ENCODE measurements at regions not wholly inside any gene's neighbourhood (a gene's known extent, or its start where the extent isn't known, plus 50 kb on each side); places are given as distances from the start of the nearest gene placed in this dataset.
"Not testable (repeated sequence)": the region's sequence is repeated elsewhere in the genome, so short reads cannot be mapped to it uniquely, and the experiment has no call there.

DNA sequence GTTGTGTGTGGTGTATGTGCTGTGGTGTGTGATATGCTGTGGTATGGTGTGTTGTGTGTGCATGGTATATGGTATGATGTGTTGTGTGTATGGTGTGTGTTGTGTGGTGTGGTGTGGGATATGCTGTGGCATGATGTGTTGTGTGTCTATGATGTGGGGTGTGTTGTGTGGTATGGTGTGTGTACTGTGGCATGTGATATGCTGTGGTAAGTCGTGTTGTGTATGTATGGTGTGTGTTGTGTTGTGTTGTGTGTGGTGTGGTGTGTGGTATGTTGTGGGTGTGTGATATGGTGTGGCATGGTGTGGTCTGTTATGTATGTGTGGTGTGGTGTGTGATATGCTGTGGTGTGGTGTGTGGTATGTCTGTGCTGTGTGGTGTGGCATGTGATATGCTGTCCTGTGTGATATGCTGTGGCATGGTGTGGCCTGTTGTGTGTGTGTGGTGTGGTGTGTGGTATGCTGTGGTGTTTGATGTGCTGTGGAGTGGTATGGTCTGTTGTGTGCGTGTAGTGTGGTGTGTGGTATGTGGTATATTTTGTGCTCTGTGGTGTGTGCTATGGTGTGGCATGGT, 318.0 kb downstream of the PTPRU start:
- TF ChIP-seq POLR2AphosphoS5 (IDR thresholded peaks at IDR 0.05) (no peak), POLR2A (IDR thresholded peaks at IDR 0.05) (no peak)
- TF ChIP-seq, protein P1, sequence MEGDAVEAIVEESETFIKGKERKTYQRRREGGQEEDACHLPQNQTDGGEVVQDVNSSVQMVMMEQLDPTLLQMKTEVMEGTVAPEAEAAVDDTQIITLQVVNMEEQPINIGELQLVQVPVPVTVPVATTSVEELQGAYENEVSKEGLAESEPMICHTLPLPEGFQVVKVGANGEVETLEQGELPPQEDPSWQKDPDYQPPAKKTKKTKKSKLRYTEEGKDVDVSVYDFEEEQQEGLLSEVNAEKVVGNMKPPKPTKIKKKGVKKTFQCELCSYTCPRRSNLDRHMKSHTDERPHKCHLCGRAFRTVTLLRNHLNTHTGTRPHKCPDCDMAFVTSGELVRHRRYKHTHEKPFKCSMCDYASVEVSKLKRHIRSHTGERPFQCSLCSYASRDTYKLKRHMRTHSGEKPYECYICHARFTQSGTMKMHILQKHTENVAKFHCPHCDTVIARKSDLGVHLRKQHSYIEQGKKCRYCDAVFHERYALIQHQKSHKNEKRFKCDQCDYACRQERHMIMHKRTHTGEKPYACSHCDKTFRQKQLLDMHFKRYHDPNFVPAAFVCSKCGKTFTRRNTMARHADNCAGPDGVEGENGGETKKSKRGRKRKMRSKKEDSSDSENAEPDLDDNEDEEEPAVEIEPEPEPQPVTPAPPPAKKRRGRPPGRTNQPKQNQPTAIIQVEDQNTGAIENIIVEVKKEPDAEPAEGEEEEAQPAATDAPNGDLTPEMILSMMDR (IDR thresholded peaks at IDR 0.05) = no peak
- intact Hi-C loops (cut with DNase I; ENCODE audit: low total_unique reads) = no loop called here
- H3K27me3 ChIP-seq = peaks cover 0 to 3% of the 10 kb centered on the region in 2 donors

GRCh38 chr1:29551123-29551936, 315.0 kb downstream of the PTPRU start:
- no peak for DNase-seq (ENCODE audit: low spot score in 2 of 2)
- Histone ChIP-seq H3K4me3 (no peak overlapping the region), H3K9me3 (no peaks in the 10 kb centered on the region), H3K27ac (no peak overlapping the region), H3K27me3 (peaks cover 0 to 3% of the 10 kb centered on the region in 2 donors), H3K36me3 (no peaks in the 10 kb centered on the region), H3K4me1 (no peaks in the 10 kb centered on the region)
- TF ChIP-seq, protein P1 (IDR thresholded peaks at IDR 0.05) = no peak
- no peak for TF ChIP-seq POLR2A (IDR thresholded peaks at IDR 0.05)
- TF ChIP-seq POLR2AphosphoS5 (IDR thresholded peaks at IDR 0.05) = no peak
- intact Hi-C loops (cut with DNase I; ENCODE audit: low total_unique reads) = no loop called here

More for the DNA sequence above, 318.0 kb downstream of the PTPRU start:
- Histone ChIP-seq H3K4me3 (no peak overlapping the region), H3K36me3 (no peaks in the 10 kb centered on the region), H3K9me3 (no peaks in the 10 kb centered on the region), H3K27ac (no peak overlapping the region), H3K4me1 (no peaks in the 10 kb centered on the region)
- no peak for DNase-seq (ENCODE audit: low spot score in 2 of 2)

GRCh38 chr1:29550119-29550841, 314.0 kb downstream of the PTPRU start:
- Histone ChIP-seq H3K27me3 (peaks cover 0 to 3% of the 10 kb centered on the region in 2 donors), H3K9me3 (no peaks in the 10 kb centered on the region), H3K36me3 (no peaks in the 10 kb centered on the region), H3K27ac (no peak overlapping the region), H3K4me3 (no peak overlapping the region), H3K4me1 (no peaks in the 10 kb centered on the region)
- TF ChIP-seq POLR2A (IDR thresholded peaks at IDR 0.05) = no peak
- TF ChIP-seq, protein P1 (IDR thresholded peaks at IDR 0.05) = no peak
- no peak for TF ChIP-seq POLR2AphosphoS5 (IDR thresholded peaks at IDR 0.05)
- intact Hi-C loops (cut with DNase I; ENCODE audit: low total_unique reads) = no loop called here
- DNase-seq (ENCODE audit: low spot score in 2 of 2) = no peak

- H3K4me1 ChIP-seq; H3K27me3 ChIP-seq; H3K9me3 ChIP-seq; DNase-seq (ENCODE audit: low spot score in 2 of 2); H3K27ac ChIP-seq; H3K36me3 ChIP-seq; intact Hi-C loops (cut with DNase I; ENCODE audit: low total_unique reads); H3K4me3 ChIP-seq: not testable (repeated sequence)
These were observed 313.4 kb downstream of the PTPRU start for GRCh38 chr1:29549728-29550118.

DNA sequence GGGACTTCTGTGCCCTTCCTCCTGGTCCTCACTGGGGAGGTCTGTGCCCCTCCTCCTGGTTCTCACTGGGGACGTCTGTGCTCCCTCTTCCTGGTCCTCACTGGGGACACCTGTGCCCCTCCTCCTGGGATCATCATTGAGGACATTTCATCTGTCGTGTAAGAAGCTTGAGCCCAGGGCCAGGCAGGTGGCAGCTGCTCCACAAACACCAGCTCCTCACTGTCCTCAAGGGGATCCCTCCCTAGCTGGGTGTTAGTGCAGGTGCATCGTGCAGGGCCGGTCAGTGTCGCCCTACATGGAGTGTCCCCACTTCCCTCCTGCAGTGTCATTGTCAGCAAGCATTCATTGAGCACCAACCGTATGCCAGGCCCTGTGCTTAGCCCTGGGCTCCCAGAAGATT, 312.7 kb downstream of the PTPRU start:
- no peak overlapping the region for H3K4me3 ChIP-seq
- no peaks in the 10 kb centered on the region for H3K36me3 ChIP-seq
- H3K4me1 ChIP-seq = no peaks in the 10 kb centered on the region
- DNase-seq (ENCODE audit: low spot score in 2 of 2) = no peak
- H3K9me3 ChIP-seq = no peaks in the 10 kb centered on the region
- TF ChIP-seq POLR2AphosphoS5 (IDR thresholded peaks at IDR 0.05) = no peak
- TF ChIP-seq, protein P1 (IDR thresholded peaks at IDR 0.05) = no peak
- H3K27me3 ChIP-seq = peaks cover 0 to 3% of the 10 kb centered on the region in 2 donors
- intact Hi-C loops (cut with DNase I; ENCODE audit: low total_unique reads) = no loop called here
- H3K27ac ChIP-seq = no peak overlapping the region
